HL-60 (cell line): ENCODE measurements at regions not wholly inside any gene's neighbourhood (a gene's known extent, or its start where the extent isn't known, plus 50 kb on each side); places are given as distances from the start of the nearest gene placed in this dataset.
A peak's percentile ranks its signal among the peaks of the same experiment; 100 is the strongest.

ENCODE experiments used
- DNase-seq, 2 experiments: peaks; one replicate each; pipeline ENCODE4 v3.0.0-alpha.2; 2010 to 2020; ENCODE audit warnings: low read depth in 1 of 2, low spot score in 1 of 2
- H3K27ac ChIP-seq: fragments of 250-450 bp; sonication (Bioruptor Pico); replicated peaks from 2 replicates; pipeline ENCODE4 v1.5.1; 2020; ENCODE audit warnings: mild to moderate bottlenecking, moderate library complexity
- H3K27me3 ChIP-seq: fragments of 250-450 bp; sonication (Bioruptor Pico); 2 replicates; pipeline ENCODE4 v1.5.1; 2021; ENCODE audit warnings: mild to moderate bottlenecking, moderate library complexity; ENCODE audit not compliant: insufficient read depth, poor library complexity, severe bottlenecking
- H3K4me3 ChIP-seq: replicated peaks from 2 replicates; pipeline ENCODE4 v1.5.1; 2011; ENCODE audit warnings: mild to moderate bottlenecking, control low read depth, low read length; ENCODE audit not compliant: insufficient read depth
- CTCF ChIP-seq: IDR thresholded peaks from one replicate; pipeline ENCODE4 v1.5.1; 2011; ENCODE audit warnings: low read length, control low read depth, inconsistent platforms; ENCODE audit not compliant: insufficient read depth
- GABPA ChIP-seq: IDR thresholded peaks from 2 replicates; pipeline ENCODE4 v1.6.1; 2012; ENCODE audit warnings: low read depth
- POLR2AphosphoS5 ChIP-seq: IDR thresholded peaks from 2 replicates; pipeline ENCODE4 v1.6.1; 2012; ENCODE audit warnings: low read depth
- REST ChIP-seq: IDR thresholded peaks from 2 replicates; pipeline ENCODE4 v1.6.1; 2012; ENCODE audit warnings: low read depth; ENCODE audit not compliant: insufficient replicate concordance
- SPI1 ChIP-seq: IDR thresholded peaks from 2 replicates; pipeline ENCODE4 v1.6.1; 2012; ENCODE audit warnings: low read depth, mild to moderate bottlenecking, borderline replicate concordance

- TF ChIP-seq POLR2AphosphoS5: no peak
- TF ChIP-seq SPI1: peak; percentile 82; the same call in 1 of the 2 replicates
- H3K4me3 ChIP-seq: no peak overlapping the region
- H3K27me3 ChIP-seq: no peaks in the 10 kb centered on the region
- H3K27ac ChIP-seq: peak overlapping the region; percentile 97
- peak in 1 of 2 experiments; percentile 42 for DNase-seq
These were observed 194.7 kb upstream of the RREB1 start for GRCh38 chr6:6912817-6913744.

- no peak for TF ChIP-seq POLR2AphosphoS5
- TF ChIP-seq GABPA: no peak
- no peak for TF ChIP-seq CTCF
- no peak for TF ChIP-seq SPI1
- no peak for TF ChIP-seq REST
- Histone ChIP-seq H3K27ac (peak overlapping the region; percentile 97), H3K27me3 (no peaks in the 10 kb centered on the region), H3K4me3 (no peak overlapping the region)
- peak in 1 of 2 experiments; percentile 67 for DNase-seq
These were observed 192.5 kb upstream of the RREB1 start for GRCh38 chr6:6915219-6915618.

GRCh38 chr6:6915813-6916547 lies 191.8 kb upstream of the RREB1 start:
- Histone ChIP-seq H3K4me3 (0 out of 2 replicates have a peak overlapping the region, but pooled peaks have one; percentile 0), H3K27ac (peak overlapping the region; percentile 97), H3K27me3 (no peaks in the 10 kb centered on the region)
- TF ChIP-seq POLR2AphosphoS5 (peak; percentile 41; the same call in 1 of the 2 replicates), GABPA (no peak), CTCF (no peak), SPI1 (peak; percentile 47; the same call in 1 of the 2 replicates), REST (peak; percentile 16)
- DNase-seq: peak; percentile 57 to 92

- Histone ChIP-seq H3K27me3 (no peaks in the 10 kb centered on the region), H3K4me3 (no peak overlapping the region), H3K27ac (peak overlapping the region; percentile 97)
- no peak for DNase-seq
- TF ChIP-seq REST: no peak
- TF ChIP-seq CTCF: no peak
- no peak for TF ChIP-seq POLR2AphosphoS5
- TF ChIP-seq GABPA: no peak
- TF ChIP-seq SPI1: no peak
These were observed 191.2 kb upstream of the RREB1 start for GRCh38 chr6:6916598-6916997.
